Left renal cortex interstitium (tissue), 4 donors: ENCODE measurements at regions not wholly inside any gene's neighbourhood (a gene's known extent, or its start where the extent isn't known, plus 50 kb on each side); places are given as distances from the start of the nearest gene placed in this dataset.
A peak's percentile ranks its signal among the peaks of the same experiment; 100 is the strongest.
"Not testable (repeated sequence)": the region's sequence is repeated elsewhere in the genome, so short reads cannot be mapped to it uniquely, and the experiment has no call there.

ENCODE experiments used
- DNase-seq, 4 donors: peaks; one replicate each; pipeline ENCODE4 v3.0.0-alpha.2; 2013; ENCODE audit warnings: low read depth in 4 of 4, low spot score in 2 of 4, missing footprints in 1 of 4

DNA sequence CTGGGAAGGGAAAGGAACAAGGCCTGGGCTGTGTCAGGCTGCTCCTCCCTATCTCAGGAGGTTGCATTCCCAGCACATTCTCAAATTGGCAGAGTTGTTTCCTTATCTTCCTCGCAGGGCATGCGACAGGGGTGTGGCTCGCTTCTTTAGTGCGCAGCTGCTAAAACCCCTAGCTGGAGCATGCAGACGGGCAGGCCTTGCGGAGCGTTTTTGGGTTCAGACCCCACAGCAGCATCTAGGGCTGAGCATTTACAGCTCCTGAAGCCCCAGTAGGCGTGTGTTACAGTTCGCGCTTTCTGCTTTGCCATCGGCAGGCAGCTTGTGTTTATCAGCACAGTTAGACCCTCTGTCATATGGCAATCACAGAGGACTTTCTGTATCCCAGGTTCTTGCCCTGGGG lies 392.4 kb downstream of the TECRL start:
- no peak for DNase-seq

GRCh38 chr4:64014647-64015046 lies 394.6 kb downstream of the TECRL start:
- no peak for DNase-seq

DNA sequence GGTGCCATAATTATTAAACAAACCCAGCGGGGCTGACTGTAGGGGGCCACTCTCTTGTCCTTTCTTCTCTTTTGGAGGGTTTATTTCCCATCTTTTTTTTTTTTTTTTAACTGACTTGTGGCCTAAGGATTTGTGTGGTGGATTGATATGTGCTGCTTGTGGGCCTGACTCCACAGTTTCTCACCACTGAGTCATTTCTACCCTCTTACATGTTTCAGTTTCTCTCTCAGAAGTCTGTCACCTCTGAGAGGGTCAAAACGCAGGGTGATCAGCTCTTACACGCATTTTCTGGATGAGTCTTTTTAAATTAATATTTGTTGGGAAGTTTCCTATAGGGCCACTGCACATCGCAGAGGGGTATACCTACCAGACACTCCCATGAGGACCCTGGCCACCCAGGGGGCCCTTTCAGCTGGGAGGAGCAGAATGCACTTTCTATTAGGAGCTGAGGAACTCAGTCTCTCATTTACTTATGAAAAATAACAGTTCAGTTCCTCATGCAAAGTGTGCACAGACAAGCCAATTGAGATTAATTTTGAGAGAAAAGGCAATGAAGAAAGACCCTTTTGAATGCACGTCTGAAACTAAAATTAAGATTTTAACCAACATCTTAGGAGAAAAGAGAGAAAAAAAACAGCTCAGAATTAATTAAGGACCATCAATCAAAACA lies 407.9 kb downstream of the TECRL start:
- DNase-seq: no peak

DNA sequence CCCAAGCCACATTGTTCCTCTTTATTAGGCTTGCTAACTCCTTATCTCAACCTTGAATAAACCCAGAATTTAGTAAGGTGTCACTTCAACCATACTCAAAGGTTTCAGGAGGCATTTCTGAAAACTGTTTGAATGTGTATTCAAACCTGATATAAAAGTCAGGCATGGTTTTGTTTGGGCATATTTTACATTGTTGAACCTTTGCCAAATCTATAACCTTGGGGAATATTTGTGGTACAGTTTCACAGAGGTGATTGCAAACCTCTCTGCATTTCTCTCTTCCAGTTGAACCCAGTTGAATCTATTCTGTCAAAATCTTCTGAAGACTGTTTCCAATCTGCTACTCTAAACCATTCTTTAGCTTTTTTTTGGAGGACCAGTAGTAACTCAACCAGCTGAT lies 409.0 kb downstream of the TECRL start:
- DNase-seq: no peak

GRCh38 chr4:63986253-63986652 lies 423.0 kb downstream of the TECRL start:
- DNase-seq: no peak

GRCh38 chr4:63983224-63983623 lies 426.0 kb downstream of the TECRL start:
- DNase-seq: no peak

DNA sequence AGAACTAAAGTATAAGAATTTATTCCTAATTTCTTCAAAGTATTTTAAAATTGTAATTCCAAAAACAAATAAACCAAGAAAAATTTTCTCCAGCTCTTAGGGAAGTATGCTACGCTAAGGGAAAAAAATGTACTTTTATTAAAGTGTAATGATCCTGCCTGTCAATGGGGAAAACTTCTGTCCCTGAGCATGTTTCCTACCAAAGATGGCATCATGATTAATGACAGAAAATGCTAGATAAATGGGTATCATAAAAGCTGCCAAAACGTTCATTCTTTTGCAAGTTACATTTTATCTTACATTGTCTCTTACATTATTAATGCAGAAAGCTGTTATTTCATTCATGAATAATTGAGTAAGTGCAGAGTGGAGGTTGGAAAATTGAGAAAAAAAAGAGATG lies 443.4 kb downstream of the TECRL start:
- DNase-seq: no peak

- DNase-seq: not testable (repeated sequence)
Observed at GRCh38 chr4:63942706-63943286, 466.5 kb downstream of the TECRL start.

DNA sequence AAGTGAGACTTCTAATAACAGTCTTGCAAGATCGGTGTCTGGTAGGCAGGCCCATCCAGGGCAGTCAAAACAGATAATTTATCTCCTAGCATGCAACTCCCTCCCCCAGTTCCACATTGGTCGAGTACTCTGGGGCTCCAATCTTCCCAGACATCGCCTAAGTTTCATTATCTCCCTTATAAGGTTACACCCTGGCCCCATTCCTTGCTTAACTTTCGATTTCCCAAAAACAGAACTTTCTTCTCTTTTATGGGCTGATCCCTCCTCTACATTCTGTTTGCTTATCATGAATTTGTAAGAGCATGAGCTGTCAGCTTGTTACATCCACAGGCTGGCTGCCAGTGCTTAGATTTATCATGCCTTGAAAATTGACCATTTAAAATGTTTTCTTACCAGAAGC lies 471.3 kb downstream of the TECRL start:
- peak in 1 of 4 donors; percentile 6 for DNase-seq

DNA sequence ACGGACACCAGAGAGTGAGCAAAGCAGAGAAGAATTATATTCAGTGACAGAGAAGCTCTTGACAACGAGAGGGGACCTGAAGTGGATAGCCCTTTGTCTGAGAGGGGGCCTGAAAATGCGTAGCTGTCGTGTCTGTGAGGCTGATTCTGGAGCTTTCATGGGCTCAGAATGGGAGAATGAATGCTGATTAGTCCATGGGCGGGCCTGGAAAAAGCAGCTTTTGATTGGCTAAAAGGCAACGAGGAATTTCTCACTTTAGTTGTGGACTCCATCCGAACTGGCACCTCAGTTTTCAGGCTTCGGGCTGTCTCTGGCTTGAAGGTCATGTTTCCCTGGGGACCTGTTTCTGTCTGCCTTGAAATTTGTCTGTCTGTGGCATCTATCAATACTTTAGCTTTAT lies 487.1 kb downstream of the TECRL start:
- no peak for DNase-seq

DNA sequence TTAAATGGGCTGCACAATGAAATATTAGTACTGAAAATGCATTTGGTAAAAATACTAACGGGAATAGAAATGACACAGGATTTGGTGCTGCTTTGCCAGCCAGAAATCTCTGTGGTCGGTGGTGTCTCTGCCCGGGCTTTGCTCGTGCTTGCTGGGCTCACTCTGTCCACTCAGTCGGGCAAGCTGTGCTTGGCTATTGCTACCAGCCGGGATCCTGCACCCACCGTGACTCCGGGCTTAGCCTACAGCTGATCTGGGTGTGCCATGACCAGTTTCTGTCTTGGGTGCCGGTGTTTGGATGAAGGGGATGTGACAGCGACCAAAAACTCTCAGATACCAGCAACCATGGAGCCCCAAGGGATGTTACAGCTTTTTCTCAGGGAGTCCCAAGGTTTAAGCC lies 487.7 kb downstream of the TECRL start:
- DNase-seq: no peak

GRCh38 chr4:63919636-63920365 lies 489.4 kb downstream of the TECRL start:
- DNase-seq: no peak

- no peak for DNase-seq
Observed at GRCh38 chr4:63906660-63907183, 502.5 kb downstream of the TECRL start.

DNA sequence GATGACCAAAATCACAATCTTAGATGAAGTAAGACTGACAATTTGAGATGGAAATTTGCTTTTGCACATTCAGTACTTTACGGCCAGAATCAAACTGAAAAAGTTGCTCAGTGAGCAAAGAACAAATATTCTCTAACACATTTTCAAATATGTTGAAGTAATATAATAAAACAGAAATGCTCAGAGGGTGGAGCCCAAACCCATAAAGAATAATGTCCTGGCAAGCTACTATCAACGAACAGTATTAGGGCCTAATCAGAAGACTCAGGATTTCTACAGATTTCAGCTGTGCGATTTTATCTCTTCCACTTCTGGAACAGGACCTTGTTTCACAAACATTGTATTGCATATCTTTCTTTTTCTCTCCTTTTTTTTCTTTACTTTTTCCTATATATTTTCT lies 505.0 kb downstream of the TECRL start:
- DNase-seq: no peak

GRCh38 chr4:63901304-63901703 lies 507.9 kb downstream of the TECRL start:
- DNase-seq: no peak

DNA sequence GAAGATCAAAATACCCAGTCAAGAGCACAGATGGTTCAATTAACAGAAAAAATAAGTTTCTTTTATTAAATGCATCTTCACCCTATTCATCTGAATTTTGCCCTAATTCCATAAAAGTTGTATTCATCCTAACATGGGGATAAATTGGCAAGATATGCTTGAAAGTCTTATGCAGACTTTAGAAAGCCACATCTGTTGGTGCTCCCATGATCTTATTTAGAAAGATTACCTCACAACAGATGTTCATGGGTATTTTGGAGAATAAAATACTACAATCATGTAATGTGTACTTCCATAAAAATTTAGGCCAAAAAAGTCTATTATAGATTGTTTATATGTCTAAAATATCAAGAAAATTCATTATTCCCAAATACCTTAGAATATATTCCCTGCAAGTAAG lies 510.3 kb downstream of the TECRL start:
- DNase-seq: no peak

DNA sequence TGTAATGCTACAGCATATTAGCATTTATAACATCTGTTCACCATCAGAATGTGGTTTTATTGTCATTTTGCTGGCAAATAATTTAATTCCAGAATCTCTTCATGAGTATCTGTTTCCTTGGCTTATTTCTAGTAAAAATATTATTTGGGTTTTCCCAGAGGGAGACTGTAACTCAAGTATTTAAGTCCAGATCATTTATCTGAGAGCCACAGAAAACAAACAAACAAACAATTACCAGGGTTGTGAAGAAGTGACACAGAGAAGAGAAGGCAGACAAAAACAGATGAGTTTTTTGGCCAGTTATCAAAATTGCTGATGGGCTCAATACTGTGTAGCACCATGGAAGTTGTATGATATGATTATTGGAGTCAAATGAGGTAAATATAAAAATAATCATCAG lies 515.1 kb downstream of the TECRL start:
- no peak for DNase-seq

DNA sequence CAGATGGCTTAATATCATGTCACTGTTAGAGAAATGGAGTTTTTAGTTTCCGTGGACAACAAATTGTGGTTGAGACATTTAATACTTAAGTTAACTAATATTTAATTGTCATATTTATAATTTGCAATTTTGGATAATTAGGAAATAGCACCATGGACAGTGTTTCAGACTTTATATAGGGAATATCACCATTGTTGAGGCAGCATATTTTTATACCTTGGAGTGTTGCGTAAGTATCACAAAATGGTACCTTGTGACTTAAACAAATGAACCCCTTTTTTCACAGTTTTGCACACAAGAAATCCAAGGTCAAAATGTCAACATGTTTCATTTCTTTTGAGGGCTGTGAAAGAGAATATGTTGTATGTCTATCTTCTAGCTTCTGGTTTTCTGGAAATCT lies 539.9 kb downstream of the TECRL start:
- no peak for DNase-seq

DNA sequence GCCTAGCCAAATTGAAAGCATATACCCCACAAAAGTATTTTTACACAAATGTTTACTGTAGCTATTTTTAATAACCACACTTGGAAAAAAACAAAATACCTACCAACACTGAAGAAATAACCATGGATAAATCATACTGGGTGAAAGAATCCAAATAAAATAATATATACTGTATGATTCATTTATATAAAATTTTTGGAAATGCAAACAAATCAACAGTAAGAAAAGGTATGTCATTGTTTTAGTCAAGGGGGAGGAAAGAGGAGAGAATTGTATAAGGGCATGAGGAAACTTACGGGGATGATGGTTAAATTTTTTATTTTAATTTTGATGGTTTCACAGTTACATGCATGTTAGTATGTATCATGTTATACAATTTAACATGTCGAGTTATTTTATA lies 557.8 kb downstream of the TECRL start:
- no peak for DNase-seq

GRCh38 chr4:63841266-63841665 lies 568.0 kb downstream of the TECRL start:
- DNase-seq: no peak

DNA sequence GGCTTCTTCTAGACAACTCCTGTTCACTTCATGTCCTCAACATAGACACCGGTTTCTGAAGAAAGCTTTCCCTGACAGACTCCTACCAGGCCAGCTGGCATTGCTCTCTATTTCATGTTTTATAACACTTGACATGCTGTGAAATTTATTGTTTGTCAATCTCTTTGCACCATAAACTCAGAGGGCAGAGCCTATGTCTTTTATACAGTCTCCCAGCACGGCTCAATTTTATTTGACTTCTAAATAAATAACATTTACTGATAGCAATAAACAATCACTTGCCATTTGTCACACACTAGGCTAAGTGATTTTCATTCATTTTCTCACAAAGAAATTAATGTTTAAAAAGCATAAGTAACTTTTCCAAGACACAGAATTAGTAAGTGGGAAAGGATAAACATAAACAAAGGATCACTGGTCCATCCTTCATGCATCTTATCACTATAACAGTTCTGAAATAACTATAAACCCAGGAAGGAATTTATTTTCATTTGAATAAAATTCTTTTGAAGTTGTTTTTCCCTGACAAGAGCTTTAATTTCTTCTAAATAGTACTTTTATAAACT lies 577.6 kb downstream of the TECRL start:
- DNase-seq: no peak
